ENCODE measurements at regions not wholly inside any gene's neighbourhood (a gene's known extent, or its start where the extent isn't known, plus 50 kb on each side); places are given as distances from the start of the nearest gene placed in this dataset.

GRCh38 chr4:144399927-144400326 lies 246.0 kb upstream of the HHIP start (continued):
- no peak for TF ChIP-seq ZNF280D (CRISPR knock-in tag; IDR thresholded peaks at IDR 0.05)
- no peak for TF ChIP-seq PAX8 (CRISPR knock-in tag; IDR thresholded peaks at IDR 0.05; ENCODE audit: borderline replicate concordance)
- TF ChIP-seq SAP130 (CRISPR knock-in tag; IDR thresholded peaks at IDR 0.05; ENCODE audit: low read depth), result no peak

- Histone ChIP-seq H3K4me3 (replicated peaks in 1 of 3; ENCODE audit: insufficient read depth in 1 of 3, low read depth in 2 of 3, low read length in 3 of 3) (no peak overlapping the region), H3K36me3 (replicated peaks in 1 of 2; ENCODE audit: control insufficient read depth in 1 of 2, insufficient read depth in 2 of 2, low read length in 2 of 2) (no peaks in the 10 kb centered on the region), H3K4me1 (ENCODE audit: insufficient read depth, low read length) (no peaks in the 10 kb centered on the region), H2AFZ (ENCODE audit: low read length) (no peak overlapping the region), H3K27ac (ENCODE audit: extremely low read length, insufficient read depth, low read length) (no peak overlapping the region), H3K9me3 (ENCODE audit: low read length) (no peaks in the 10 kb centered on the region), H3K79me2 (ENCODE audit: insufficient read depth, low read length) (no peaks in the 10 kb centered on the region), H3K27me3 (ENCODE audit: control insufficient read depth in 1 of 2, insufficient read depth in 2 of 2, low read length in 2 of 2) (no peaks in the 10 kb centered on the region), H3K4me2 (ENCODE audit: low read depth, low read length) (no peak overlapping the region), H4K20me1 (ENCODE audit: insufficient read depth, low read length) (no peaks in the 10 kb centered on the region), H3K9ac (ENCODE audit: insufficient read depth, low read depth, low read length) (no peak overlapping the region)
- in situ Hi-C loops (cut with HindIII; ENCODE audit: extremely low pct_ligation_motif_present, low pct_unique_long_range_greater_than_20kb), result no loop called here
- ATAC-seq (no peak), DNase-seq (ENCODE audit: low spot score) (no peak), FAIRE-seq (no peak)
- intact Hi-C loops (cut with micrococcal nuclease; ENCODE audit: unreplicated experiment), result no loop called here
- ChIA-PET CTCF (ENCODE audit: low intra/inter-chr PET ratio, low total read pairs) (no interaction called here), POLR2A (no interaction called here)
- TF ChIP-seq CENPX (CRISPR knock-in tag; IDR thresholded peaks at IDR 0.05) (no peak), ZNF564 (CRISPR knock-in tag; IDR thresholded peaks at IDR 0.05) (no peak), ZBTB42 (CRISPR knock-in tag; IDR thresholded peaks at IDR 0.05) (no peak), ZNF12 (CRISPR knock-in tag; IDR thresholded peaks at IDR 0.05) (no peak), ZNF691 (CRISPR knock-in tag; IDR thresholded peaks at IDR 0.05; ENCODE audit: borderline replicate concordance, low read depth) (no peak), ZNF33B (CRISPR knock-in tag; IDR thresholded peaks at IDR 0.05) (no peak), PHF20 (CRISPR knock-in tag; IDR thresholded peaks at IDR 0.05) (no peak), HMGXB3 (CRISPR knock-in tag; IDR thresholded peaks at IDR 0.05; ENCODE audit: borderline replicate concordance) (no peak)
- BruUV-seq (replicated peaks), result no TSS peak
- WGBS (ENCODE audit: low lambda C conversion rate), result 3% methylated on average over 2 of the region's 2 CpGs
These were observed 243.8 kb upstream of the HHIP start for GRCh38 chr4:144402176-144402575.
